Transverse colon (tissue), 4 donors: ENCODE measurements at regions not wholly inside any gene's neighbourhood (a gene's known extent, or its start where the extent isn't known, plus 50 kb on each side); places are given as distances from the start of the nearest gene placed in this dataset.

Experiments used
- DNase-seq: peaks from one replicate; pipeline ENCODE4 v3.0.0-alpha.2; 2019
- H3K27ac ChIP-seq, 4 donors: fragments of 200-600 bp; sonication (generic); 2 replicates each; pipeline ENCODE4 v1.5.1; 2016 to 2018; ENCODE audit warnings: inconsistent platforms in 4 of 4
- H3K27me3 ChIP-seq: fragments of 200-600 bp; sonication (generic); 2 replicates; pipeline ENCODE4 v1.5.1; 2017; ENCODE audit warnings: inconsistent platforms
- H3K36me3 ChIP-seq, 4 donors: fragments of 200-600 bp; sonication (generic); 2 replicates each; pipeline ENCODE4 v1.5.1; 2017 to 2019; ENCODE audit warnings: inconsistent platforms in 4 of 4
- H3K4me1 ChIP-seq, 4 donors: fragments of 200-600 bp; sonication (generic); 2 replicates each; pipeline ENCODE4 v1.5.1; 2017 to 2020; ENCODE audit warnings: inconsistent platforms in 4 of 4
- H3K4me3 ChIP-seq, 4 donors: fragments of 200-600 bp; sonication (generic); 1 replicate in 1 of 4; 2 replicates in 3 of 4; pipeline versions ENCODE4 v1.5.1 to v1.6.1; 2017 to 2019; ENCODE audit warnings: inconsistent platforms in 4 of 4
- H3K9me3 ChIP-seq, 2 donors: fragments of 200-600 bp; sonication (generic); 2 replicates each; pipeline ENCODE4 v1.5.1; 2017 to 2019; ENCODE audit warnings: inconsistent platforms in 2 of 2
- CTCF ChIP-seq, 5 experiments: fragments of 200-600 bp in 3 of 5; fragments of 450-650 bp in 2 of 5; sonication (generic) in 3 of 5; IDR thresholded peaks; 1 replicate in 2 of 5; 2 replicates in 3 of 5; pipeline ENCODE4 v1.5.1; 2016 to 2017; ENCODE audit warnings: antibody characterized with exemption in 5 of 5, inconsistent platforms in 3 of 5, mild to moderate bottlenecking in 2 of 5, moderate library complexity in 1 of 5
- EP300 ChIP-seq: sonication (generic); formaldehyde crosslinking; IDR thresholded peaks from one replicate; pipeline ENCODE4 v1.6.1; 2017; ENCODE audit warnings: antibody characterized with exemption, low read depth
- POLR2A ChIP-seq: fragments of 450-650 bp; IDR thresholded peaks from one replicate; pipeline ENCODE4 v1.6.1; 2016; ENCODE audit warnings: antibody characterized with exemption, mild to moderate bottlenecking, moderate library complexity
- POLR2AphosphoS5 ChIP-seq, 3 donors: sonication (generic); formaldehyde crosslinking; IDR thresholded peaks; one replicate each; pipeline ENCODE4 v1.6.1; 2016; ENCODE audit warnings: antibody characterized with exemption in 3 of 3
- WGBS, 2 donors: methylation state at CpG; one replicate each; pipeline ENCODE4 v1.1.5; 2018; ENCODE audit warnings: low coverage in 1 of 2; 5-methylcytosine and 5-hydroxymethylcytosine counted together
- in situ Hi-C, 4 donors: fragments of 200-750 bp; cut with MboI; loops; one replicate each; pipeline versions ENCODE4 v1.15.0 to v1.15.1; 2017; ENCODE audit warnings: low sequenced_read_pairs in 3 of 4, low pct_ligation_motif_present in 1 of 4, low pct_unique_long_range_greater_than_20kb in 1 of 4
- intact Hi-C: fragments of 100-400 bp; cut with DNase I; formaldehyde crosslinking; loops from one replicate; pipeline ENCODE4 v1.15.1; 2023; ENCODE audit warnings: low total_unique reads

GRCh38 chr22:26901198-26901816, 243.9 kb downstream of the MIAT start:
- no peak for TF ChIP-seq POLR2AphosphoS5 (IDR thresholded peaks at IDR 0.05)
- no peak for TF ChIP-seq EP300
- TF ChIP-seq POLR2A: no peak
- TF ChIP-seq CTCF (IDR thresholded peaks at IDR 0.05): no peak
- no peak overlapping the region for H3K4me3 ChIP-seq
- peaks cover 46% of the 10 kb centered on the region for H3K27me3 ChIP-seq
- in situ Hi-C loops (no loop called here), intact Hi-C loops (no loop called here)
- WGBS, 2 donors: 70 to 71% methylated on average over 9 to 20 of the region's 20 CpGs
- H3K9me3 ChIP-seq: no peaks in the 10 kb centered on the region
- no peak for DNase-seq
- no peaks in the 10 kb centered on the region for H3K36me3 ChIP-seq
- peaks cover 0 to 14% (median 6%) of the 10 kb centered on the region in 4 donors for H3K4me1 ChIP-seq
- H3K27ac ChIP-seq: no peak overlapping the region

- peaks cover 46% of the 10 kb centered on the region for H3K27me3 ChIP-seq
- WGBS, 2 donors: 13 to 31% methylated on average over 3 to 7 of the region's 7 CpGs
- H3K9me3 ChIP-seq: no peaks in the 10 kb centered on the region
- in situ Hi-C loops (no loop called here), intact Hi-C loops (no loop called here)
- H3K4me3 ChIP-seq: peak overlapping the region in 1 of 4 donors; percentile 13
- no peak for TF ChIP-seq POLR2AphosphoS5 (IDR thresholded peaks at IDR 0.05)
- no peak for DNase-seq
- H3K4me1 ChIP-seq: peaks cover 0 to 14% (median 6%) of the 10 kb centered on the region in 4 donors
- no peaks in the 10 kb centered on the region for H3K36me3 ChIP-seq
- no peak overlapping the region for H3K27ac ChIP-seq
These were observed 245.1 kb downstream of the MIAT start for GRCh38 chr22:26902401-26903029.

- 15 to 17% methylated on average over 7 to 36 of the region's 36 CpGs for WGBS, 2 donors
- peaks cover 0 to 14% (median 6%) of the 10 kb centered on the region in 4 donors for H3K4me1 ChIP-seq
- in situ Hi-C loops: no loop called here
- no peak for TF ChIP-seq CTCF (IDR thresholded peaks at IDR 0.05)
- TF ChIP-seq POLR2A: no peak
- no peak for TF ChIP-seq POLR2AphosphoS5 (IDR thresholded peaks at IDR 0.05)
- no peak for TF ChIP-seq EP300
- H3K4me3 ChIP-seq: peak overlapping the region in 1 of 4 donors; percentile 13
- DNase-seq: peak; percentile 47
- H3K9me3 ChIP-seq: no peaks in the 10 kb centered on the region
- intact Hi-C loops: no loop called here
- H3K27ac ChIP-seq: no peak overlapping the region
- no peaks in the 10 kb centered on the region for H3K36me3 ChIP-seq
- peaks cover 46% of the 10 kb centered on the region for H3K27me3 ChIP-seq
These were observed 245.9 kb downstream of the MIAT start for GRCh38 chr22:26903030-26903856.

- WGBS, 2 donors: 44 to 50% methylated on average over 3 of the region's 3 CpGs
- no peak overlapping the region for H3K27ac ChIP-seq
- no peaks in the 10 kb centered on the region for H3K9me3 ChIP-seq
- DNase-seq: no peak
- in situ Hi-C loops: no loop called here
- H3K4me3 ChIP-seq: no peak overlapping the region
- H3K27me3 ChIP-seq: peaks cover 38% of the 10 kb centered on the region
- no peaks in the 10 kb centered on the region for H3K36me3 ChIP-seq
- no peak for TF ChIP-seq POLR2A
- TF ChIP-seq POLR2AphosphoS5 (IDR thresholded peaks at IDR 0.05): no peak
- TF ChIP-seq CTCF (IDR thresholded peaks at IDR 0.05): no peak
- TF ChIP-seq EP300: no peak
- peaks cover 0 to 14% (median 6%) of the 10 kb centered on the region in 4 donors for H3K4me1 ChIP-seq
- intact Hi-C loops: no loop called here
These were observed 247.1 kb downstream of the MIAT start for GRCh38 chr22:26904483-26904882.
